GM19468 (cell line): ENCODE measurements at regions not wholly inside any gene's neighbourhood (a gene's known extent, or its start where the extent isn't known, plus 50 kb on each side); places are given as distances from the start of the nearest gene placed in this dataset.
"Not testable (repeated sequence)": the region's sequence is repeated elsewhere in the genome, so short reads cannot be mapped to it uniquely, and the experiment has no call there.

ENCODE experiments used
- ATAC-seq: cut with Tn5 transposase; IDR thresholded peaks from one replicate; pipeline ENCODE4 v1.9.1; 2021; ENCODE audit warnings: mild to moderate bottlenecking, moderate library complexity, moderate number of reproducible peaks; ENCODE audit not compliant: unreplicated experiment; ENCODE audit errors: extremely low read depth

DNA sequence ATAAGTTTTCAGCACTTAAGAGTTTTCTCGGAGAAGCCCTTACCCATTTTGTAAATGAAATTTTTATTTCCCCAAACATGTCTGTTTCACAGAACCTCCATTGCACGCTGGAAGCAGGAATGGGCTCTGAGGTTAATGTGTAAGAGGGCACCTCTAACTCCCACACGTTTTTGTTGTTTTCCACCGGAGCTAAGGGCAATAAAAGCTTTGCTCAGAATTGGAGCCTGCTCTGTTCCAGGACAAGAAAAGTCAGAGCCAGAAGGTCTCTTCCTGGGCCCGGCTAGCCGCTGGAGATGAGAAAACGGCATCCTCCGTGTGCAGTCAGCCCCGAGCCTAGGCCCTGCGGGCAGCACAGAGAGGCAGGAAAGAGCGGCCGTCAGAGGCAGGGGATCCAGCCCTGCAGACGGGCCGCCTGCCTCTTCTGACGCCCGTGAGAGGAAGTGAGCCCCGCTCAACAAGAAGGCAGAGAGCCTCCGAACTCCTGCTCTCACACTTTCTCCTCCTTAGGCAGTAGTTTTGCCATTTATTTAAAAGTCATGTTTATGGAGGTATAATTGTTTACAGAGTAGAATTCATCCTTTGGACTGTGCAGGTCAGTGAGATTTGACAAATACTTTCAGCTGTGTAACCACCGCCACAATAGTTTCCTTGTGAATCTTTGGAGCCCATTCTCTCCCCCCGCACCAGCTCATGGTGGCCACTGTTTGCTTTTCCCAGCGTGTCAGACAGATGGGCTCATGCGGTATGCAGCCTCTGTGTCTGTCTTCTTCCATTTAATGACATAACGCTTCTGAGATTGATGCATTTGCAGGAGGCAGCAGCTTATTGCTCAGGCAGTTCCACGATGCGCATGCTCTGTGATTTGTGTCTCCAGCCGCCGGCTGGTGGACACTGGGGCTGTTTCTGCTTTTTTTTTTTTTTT is 117.3 kb downstream of the GALR1 start:
- no peak for ATAC-seq

DNA sequence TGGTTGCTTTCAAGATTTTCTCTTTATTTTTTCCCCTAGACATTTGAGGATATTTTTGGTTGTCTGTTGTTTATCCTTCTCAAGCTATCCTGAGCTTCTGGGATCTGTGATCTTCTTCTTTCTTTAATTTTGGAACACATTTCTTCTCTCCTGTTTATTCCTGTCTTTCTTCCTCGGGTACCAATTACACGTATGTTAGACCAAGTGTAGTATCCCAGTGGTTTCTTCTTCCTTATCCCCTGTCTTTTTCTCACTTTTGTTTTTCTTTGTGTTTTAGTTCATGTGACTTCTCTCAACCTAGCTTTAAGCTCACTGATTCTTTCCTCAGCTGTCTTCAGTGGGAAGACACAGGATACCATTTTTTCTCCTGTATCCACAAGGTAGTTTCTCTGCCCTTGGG is 120.0 kb downstream of the GALR1 start:
- no peak for ATAC-seq

- no peak for ATAC-seq
These were observed 124.2 kb downstream of the GALR1 start for GRCh38 chr18:77373730-77374445.

DNA sequence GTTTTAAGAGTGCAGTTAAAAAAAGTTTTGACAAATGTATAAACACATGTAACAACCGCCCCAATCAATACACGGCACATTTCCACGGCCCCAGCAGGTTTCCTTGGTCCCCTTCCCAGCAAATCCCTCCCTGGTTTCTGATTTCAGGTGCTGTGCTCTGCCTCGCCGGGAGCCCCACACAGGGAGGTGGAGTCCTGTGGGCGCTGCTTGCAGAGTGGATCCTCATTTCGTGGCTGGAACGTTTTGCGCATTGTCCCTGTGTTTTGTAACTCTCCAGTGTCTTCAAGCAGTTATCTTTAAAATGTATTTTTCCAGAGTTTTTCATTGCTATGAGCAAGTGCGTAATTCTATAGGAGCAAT is 124.8 kb downstream of the GALR1 start:
- ATAC-seq = no peak

- ATAC-seq = no peak
These were observed 126.5 kb downstream of the GALR1 start for GRCh38 chr18:77376043-77376732.

GRCh38 chr18:77376733-77377094 is 127.1 kb downstream of the GALR1 start:
- no peak for ATAC-seq

DNA sequence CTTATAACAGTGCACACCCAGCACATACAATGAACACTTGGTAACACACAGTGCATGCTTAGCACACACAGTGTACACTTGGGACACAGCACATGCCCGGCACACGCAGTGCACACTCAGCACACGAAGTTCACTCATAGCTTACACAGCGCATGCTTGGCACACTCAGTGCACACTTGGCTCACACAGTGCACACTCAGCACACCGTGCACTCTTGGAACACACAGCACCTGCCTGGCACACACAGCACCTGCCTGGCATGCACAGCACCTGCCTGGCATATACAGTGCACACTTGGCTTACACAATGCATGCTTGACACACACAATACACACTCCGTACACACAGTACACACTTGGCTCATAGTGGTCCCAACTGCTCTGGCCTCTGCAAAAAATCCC is 128.2 kb downstream of the GALR1 start:
- ATAC-seq = no peak

- ATAC-seq = no peak
These were observed 130.4 kb downstream of the GALR1 start for GRCh38 chr18:77379976-77380509.

DNA sequence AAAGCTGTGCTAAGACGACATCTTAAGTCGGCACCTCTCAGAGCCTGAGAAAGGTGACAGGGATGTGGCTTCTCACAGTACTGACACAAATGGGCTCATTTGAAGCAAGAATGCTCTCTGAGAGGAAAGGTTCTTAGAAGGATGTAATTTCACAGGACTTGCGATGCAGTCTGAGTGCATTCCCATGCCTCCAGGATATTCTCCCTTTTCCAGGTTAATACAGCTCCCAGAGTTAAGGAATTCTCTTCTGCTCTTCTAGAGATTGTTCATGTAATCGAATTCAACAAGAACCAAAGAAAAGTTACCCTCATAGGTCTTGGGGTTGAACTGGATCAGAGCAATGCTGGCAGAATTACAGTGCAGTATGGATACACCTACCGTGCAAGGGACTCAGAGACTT is 131.0 kb downstream of the GALR1 start:
- no peak for ATAC-seq

- no peak for ATAC-seq
These were observed 142.7 kb downstream of the GALR1 start for GRCh38 chr18:77392321-77392720.

DNA sequence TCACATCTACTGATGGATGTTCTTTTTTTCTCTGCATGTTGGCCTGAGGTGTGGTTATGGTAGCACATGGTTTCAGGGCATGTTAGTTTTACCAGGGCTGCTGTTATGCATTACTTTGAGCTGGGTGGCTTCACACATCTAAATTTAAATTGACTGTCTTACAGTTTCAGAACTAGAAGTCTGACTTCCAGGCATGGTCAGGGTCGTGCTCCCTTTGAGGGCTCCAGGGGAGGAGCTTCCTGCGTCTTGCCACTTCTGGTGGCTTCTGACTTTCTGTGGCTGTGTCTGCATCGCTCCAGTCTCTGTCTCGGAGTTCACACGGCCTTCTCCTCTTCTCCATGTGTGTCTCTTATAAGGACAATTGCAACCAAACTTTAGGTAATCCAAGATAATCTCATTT is 143.9 kb downstream of the GALR1 start:
- ATAC-seq = no peak

DNA sequence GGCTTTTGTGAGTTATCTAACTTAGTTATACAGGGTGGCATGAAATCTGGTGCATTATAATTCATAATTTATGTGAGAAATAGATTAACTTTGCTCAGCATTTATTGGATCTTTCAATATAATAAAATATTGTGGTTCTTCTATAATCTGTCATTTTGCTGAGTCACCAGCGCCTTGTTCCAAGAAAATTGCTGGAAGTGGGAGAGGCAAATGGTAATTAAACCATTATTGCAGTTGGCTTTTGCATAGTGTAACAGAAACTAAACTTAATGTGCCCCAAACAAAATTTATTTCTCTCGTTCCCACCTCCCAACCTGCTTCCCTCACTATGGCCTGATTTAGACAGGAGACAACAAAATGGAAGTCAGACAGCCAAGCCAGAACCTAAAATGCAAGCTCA is 146.3 kb downstream of the GALR1 start:
- no peak for ATAC-seq

DNA sequence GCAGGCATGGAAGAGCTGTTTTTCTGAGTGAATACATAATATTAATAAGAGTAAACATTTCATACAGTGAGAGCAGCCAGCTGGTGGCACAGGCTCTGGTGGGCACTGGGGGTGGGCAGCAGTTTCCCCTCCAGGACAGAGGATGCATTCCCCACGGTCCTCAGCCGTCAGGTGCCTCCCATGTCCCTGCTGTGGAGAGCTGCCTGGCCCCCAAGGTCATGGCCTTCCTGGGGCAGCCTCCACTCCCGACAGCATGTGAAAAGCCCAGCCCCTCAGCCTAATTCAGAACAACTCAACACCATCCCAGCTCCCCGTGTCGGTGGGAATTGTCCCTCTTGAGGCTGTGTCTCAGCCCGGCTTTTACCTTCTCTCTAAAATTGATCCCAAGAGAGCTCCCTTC is 147.4 kb downstream of the GALR1 start:
- ATAC-seq = no peak

GRCh38 chr18:77397617-77398016 is 148.0 kb downstream of the GALR1 start:
- ATAC-seq = no peak

DNA sequence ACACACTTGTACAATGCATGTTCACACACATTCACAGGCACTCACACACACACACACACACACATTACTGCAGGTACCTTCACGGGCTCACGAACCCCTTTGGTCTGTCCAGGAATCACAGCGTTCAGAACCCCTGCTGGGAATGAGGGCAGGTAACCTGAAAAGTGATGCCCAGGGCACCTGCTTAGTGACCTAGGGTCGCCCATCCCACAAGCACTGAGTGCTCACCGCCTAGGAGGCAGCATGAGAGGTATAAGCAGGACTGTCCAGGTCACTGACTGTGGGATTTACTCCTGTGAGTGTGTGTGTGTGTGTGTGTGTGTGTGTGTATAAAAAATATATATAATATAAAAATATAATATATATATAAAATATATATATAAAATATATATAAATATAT is 150.9 kb downstream of the GALR1 start:
- ATAC-seq = no peak

DNA sequence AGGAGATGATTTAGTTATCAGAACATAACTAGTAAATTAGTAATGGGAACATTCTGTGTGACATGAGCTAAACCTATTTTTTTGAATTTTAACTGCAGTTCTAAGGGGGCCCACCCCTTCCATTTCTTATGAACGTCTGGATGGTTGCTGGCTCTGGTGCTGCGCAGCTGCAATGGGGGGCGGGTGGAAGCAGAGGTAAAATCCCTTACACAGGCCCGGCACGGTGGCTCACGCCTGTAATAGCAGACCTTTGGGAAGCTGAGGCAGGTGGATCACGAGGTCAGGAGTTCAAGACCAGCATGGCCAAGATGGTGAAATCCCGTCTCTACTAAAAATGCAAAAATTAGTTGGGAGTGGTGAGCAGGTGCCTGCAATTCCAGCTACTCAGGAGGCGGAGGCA is 151.5 kb downstream of the GALR1 start:
- no peak for ATAC-seq

GRCh38 chr18:77403969-77404535 is 154.4 kb downstream of the GALR1 start:
- ATAC-seq = no peak

DNA sequence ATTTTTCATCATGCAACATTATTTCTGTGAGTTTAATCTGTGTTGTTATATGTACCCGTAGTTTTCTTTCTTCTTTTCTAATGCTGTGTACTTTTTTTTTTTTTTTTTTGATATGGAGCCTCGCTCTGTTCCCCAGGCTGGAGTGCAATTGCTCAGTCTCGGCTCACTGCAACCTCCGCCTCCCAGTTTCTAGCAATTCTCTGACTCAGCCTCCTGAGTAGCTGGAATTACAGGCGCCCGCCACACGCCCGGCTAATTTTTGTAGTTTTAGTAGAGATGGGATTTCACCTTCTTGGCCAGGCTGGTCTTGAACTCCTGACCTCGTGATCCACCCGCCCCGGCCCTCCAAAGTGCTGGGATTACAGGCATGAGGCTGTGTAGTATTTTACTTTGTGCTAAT is 155.4 kb downstream of the GALR1 start:
- no peak for ATAC-seq

GRCh38 chr18:77407733-77408132 is 158.1 kb downstream of the GALR1 start:
- no peak for ATAC-seq

- ATAC-seq = not testable (repeated sequence)
These were observed 171.9 kb downstream of the GALR1 start for GRCh38 chr18:77421546-77421945.
